OCI-LY1 (cell line): ENCODE measurements at regions not wholly inside any gene's neighbourhood (a gene's known extent, or its start where the extent isn't known, plus 50 kb on each side); places are given as distances from the start of the nearest gene placed in this dataset.

ENCODE experiments used
- H2AFZ ChIP-seq: fragments of 200-600 bp; sonication (generic), shearing (Covaris generic); 2 replicates; pipeline ENCODE4 v1.6.0; 2014; ENCODE audit warnings: antibody characterized with exemption, mild to moderate bottlenecking, low read length
- H3F3A ChIP-seq: fragments of 200-600 bp; sonication (generic), shearing (Covaris generic); 2 replicates; pipeline ENCODE4 v1.6.0; 2014; ENCODE audit warnings: mild to moderate bottlenecking, antibody characterized with exemption, low read length, moderate library complexity; ENCODE audit not compliant: insufficient read depth
- H3K27ac ChIP-seq: fragments of 200-600 bp; sonication (generic); 2 replicates; pipeline ENCODE4 v1.5.1; 2014; ENCODE audit warnings: low read length, mixed run types, mild to moderate bottlenecking, low read depth; ENCODE audit not compliant: poor library complexity, severe bottlenecking
- H3K27me3 ChIP-seq: fragments of 200-600 bp; sonication (generic); 2 replicates; pipeline ENCODE4 v1.6.0; 2014; ENCODE audit warnings: antibody characterized with exemption, mild to moderate bottlenecking, low read length, moderate library complexity; ENCODE audit not compliant: insufficient read depth
- H3K36me3 ChIP-seq: fragments of 200-600 bp; sonication (generic); 2 replicates; pipeline ENCODE4 v1.6.1; 2014; ENCODE audit warnings: mild to moderate bottlenecking, antibody characterized with exemption, low read length, moderate library complexity, mixed read lengths; ENCODE audit not compliant: insufficient read depth
- H3K4me1 ChIP-seq: fragments of 200-600 bp; sonication (generic); 2 replicates; pipeline ENCODE4 v1.5.1; 2014; ENCODE audit warnings: mild to moderate bottlenecking, low read length, moderate library complexity; ENCODE audit not compliant: insufficient read depth, severe bottlenecking
- H3K4me2 ChIP-seq: fragments of 200-600 bp; sonication (generic), shearing (Covaris generic); 2 replicates; pipeline ENCODE4 v1.6.1; 2014; ENCODE audit warnings: low read length
- H3K4me3 ChIP-seq: fragments of 200-600 bp; sonication (generic); 2 replicates; pipeline ENCODE4 v1.5.1; 2014; ENCODE audit warnings: low read length, low read depth, mild to moderate bottlenecking, mixed read lengths; ENCODE audit not compliant: poor library complexity, severe bottlenecking
- H3K79me2 ChIP-seq: fragments of 200-600 bp; shearing (Covaris generic); 2 replicates; pipeline ENCODE4 v1.6.1; 2016; ENCODE audit warnings: mixed run types, low read length, mixed read lengths; ENCODE audit not compliant: insufficient read depth
- H3K9ac ChIP-seq: fragments of 200-600 bp; sonication (generic), shearing (Covaris generic); 2 replicates; pipeline ENCODE4 v1.6.1; 2014; ENCODE audit warnings: mild to moderate bottlenecking, low read length, mixed read lengths
- H3K9me2 ChIP-seq: fragments of 200-600 bp; sonication (generic), shearing (Covaris generic); 2 replicates; pipeline ENCODE4 v1.6.1; 2014; ENCODE audit warnings: low read depth, mild to moderate bottlenecking, low read length, mixed read lengths
- H3K9me3 ChIP-seq: fragments of 200-600 bp; shearing (Covaris generic); 2 replicates; pipeline ENCODE4 v1.6.1; 2014; ENCODE audit warnings: low read length, mixed read lengths
- H4K20me1 ChIP-seq: fragments of 200-600 bp; sonication (generic), shearing (Covaris generic); 2 replicates; pipeline ENCODE4 v1.6.0; 2016; ENCODE audit warnings: mild to moderate bottlenecking, low read length; ENCODE audit not compliant: insufficient read depth
- EZH2 ChIP-seq: fragments of 200-600 bp; sonication (generic), shearing (Covaris generic); IDR thresholded peaks from 2 replicates; pipeline ENCODE4 v1.8.0; 2017; ENCODE audit warnings: borderline replicate concordance, mixed run types, mild to moderate bottlenecking, antibody characterized with exemption, low read length, moderate library complexity, mixed read lengths
- TF ChIP-seq, protein P1 (sequence below): fragments of 200-600 bp; sonication (generic), shearing (Covaris generic); IDR thresholded peaks from 2 replicates; pipeline ENCODE4 v1.5.1; 2017; ENCODE audit warnings: mild to moderate bottlenecking, antibody characterized with exemption, low read length, moderate library complexity, mixed read lengths

DNA sequence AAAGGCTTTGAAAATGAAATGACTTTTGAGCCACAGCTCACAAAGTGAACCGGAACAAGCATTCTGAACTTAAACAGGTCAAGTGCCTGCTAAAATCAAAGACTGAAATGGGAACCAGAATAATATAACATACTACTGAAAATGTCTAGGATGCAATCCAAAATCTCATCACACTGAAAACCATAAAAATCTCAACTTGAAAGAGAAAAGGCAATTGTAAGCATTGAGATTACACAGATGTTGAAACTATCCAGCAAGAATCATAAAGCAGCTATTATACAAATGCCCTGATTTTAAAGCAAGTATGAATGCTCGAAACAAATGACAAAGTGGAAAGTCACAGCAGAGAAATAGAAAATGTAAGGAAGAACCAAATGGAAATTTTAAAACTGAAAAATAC lies 211.5 kb upstream of the GAS1 start:
- Histone ChIP-seq H3K9me2 (no peaks in the 10 kb centered on the region), H3F3A (no peaks in the 10 kb centered on the region), H3K9me3 (no peaks in the 10 kb centered on the region), H3K27me3 (no peaks in the 10 kb centered on the region), H3K4me2 (no peak overlapping the region), H3K79me2 (no peaks in the 10 kb centered on the region), H2AFZ (no peak overlapping the region), H3K36me3 (no peaks in the 10 kb centered on the region), H3K4me3 (no peak overlapping the region), H3K27ac (no peak overlapping the region), H3K4me1 (no peaks in the 10 kb centered on the region), H4K20me1 (no peaks in the 10 kb centered on the region), H3K9ac (no peak overlapping the region)
- TF ChIP-seq EZH2: no peak
- TF ChIP-seq, protein P1, sequence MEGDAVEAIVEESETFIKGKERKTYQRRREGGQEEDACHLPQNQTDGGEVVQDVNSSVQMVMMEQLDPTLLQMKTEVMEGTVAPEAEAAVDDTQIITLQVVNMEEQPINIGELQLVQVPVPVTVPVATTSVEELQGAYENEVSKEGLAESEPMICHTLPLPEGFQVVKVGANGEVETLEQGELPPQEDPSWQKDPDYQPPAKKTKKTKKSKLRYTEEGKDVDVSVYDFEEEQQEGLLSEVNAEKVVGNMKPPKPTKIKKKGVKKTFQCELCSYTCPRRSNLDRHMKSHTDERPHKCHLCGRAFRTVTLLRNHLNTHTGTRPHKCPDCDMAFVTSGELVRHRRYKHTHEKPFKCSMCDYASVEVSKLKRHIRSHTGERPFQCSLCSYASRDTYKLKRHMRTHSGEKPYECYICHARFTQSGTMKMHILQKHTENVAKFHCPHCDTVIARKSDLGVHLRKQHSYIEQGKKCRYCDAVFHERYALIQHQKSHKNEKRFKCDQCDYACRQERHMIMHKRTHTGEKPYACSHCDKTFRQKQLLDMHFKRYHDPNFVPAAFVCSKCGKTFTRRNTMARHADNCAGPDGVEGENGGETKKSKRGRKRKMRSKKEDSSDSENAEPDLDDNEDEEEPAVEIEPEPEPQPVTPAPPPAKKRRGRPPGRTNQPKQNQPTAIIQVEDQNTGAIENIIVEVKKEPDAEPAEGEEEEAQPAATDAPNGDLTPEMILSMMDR: no peak

DNA sequence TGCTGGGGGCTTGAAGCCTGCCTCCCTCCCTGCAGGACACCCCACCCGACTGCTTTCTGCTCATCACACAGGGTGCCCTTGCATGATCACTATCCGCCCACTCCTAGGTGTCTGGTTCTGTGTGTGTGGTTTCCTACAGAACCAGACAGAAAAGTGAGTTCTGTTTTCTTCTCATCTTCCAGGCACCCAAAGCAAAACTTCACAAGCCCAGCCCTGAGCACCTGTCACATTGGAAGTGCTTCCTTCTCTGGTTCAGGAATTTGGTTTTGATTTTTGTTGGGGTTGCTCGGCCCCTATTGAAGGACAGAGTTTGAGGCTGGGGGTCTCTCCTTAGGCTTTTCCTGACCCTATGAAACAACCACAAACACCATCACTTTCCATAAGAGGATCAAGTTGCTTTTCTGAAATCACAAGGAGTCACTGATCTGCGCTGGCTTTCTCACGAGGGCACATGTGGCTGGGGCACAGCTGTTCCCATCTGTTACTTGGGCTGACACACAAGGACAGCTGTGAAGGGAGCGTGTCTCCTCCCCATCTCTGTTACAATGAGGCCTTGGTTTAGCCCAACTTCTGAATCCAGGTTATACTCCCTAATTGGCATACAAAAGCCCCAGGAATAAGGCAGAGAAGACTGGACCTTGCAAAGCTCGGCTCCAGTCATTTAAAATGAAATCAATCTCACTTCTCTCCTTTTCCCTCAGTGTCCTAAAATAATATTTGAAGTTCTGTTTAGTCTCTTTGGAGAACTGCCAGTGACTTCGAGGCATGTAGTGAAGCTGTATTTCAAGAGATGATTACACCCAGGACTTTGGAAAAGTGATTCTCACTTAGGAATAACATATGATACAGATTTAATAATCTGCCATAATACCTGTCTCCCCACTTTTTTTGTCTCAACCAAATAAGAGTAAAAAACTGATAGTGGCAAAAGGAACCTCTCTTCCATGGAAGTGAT lies 213.1 kb upstream of the GAS1 start:
- H3K4me1 ChIP-seq: no peaks in the 10 kb centered on the region
- TF ChIP-seq, protein P1: no peak
- no peak for TF ChIP-seq EZH2
- H4K20me1 ChIP-seq: no peaks in the 10 kb centered on the region
- H3K79me2 ChIP-seq: no peaks in the 10 kb centered on the region
- no peak overlapping the region for H3K4me3 ChIP-seq
- no peak overlapping the region for H2AFZ ChIP-seq
- no peaks in the 10 kb centered on the region for H3K9me2 ChIP-seq
- no peak overlapping the region for H3K27ac ChIP-seq
- H3K4me2 ChIP-seq: no peak overlapping the region
- H3K27me3 ChIP-seq: no peaks in the 10 kb centered on the region
- no peak overlapping the region for H3K9ac ChIP-seq
- no peaks in the 10 kb centered on the region for H3F3A ChIP-seq
- no peaks in the 10 kb centered on the region for H3K9me3 ChIP-seq
- no peaks in the 10 kb centered on the region for H3K36me3 ChIP-seq

DNA sequence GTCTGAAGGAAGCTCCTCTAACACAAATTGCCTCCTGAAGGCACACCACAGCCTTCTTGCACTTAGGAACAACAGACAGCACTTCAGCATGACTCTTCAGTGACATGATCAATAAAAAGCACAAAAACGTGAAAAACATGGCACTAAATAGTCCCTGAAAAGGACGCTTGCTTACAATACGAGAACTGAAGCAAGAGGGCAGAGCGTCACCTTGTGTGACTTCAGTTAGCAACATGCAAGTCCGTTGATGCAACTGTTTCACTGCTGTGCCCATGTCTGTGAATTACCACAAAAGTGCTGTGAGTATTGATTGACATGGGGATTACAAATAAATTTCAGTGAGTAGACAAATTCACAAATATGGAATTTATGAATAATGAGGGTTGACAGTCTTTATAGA lies 219.9 kb upstream of the GAS1 start:
- H3K9ac ChIP-seq: no peak overlapping the region
- no peaks in the 10 kb centered on the region for H3K79me2 ChIP-seq

More for the DNA sequence above, 219.9 kb upstream of the GAS1 start:
- H3K4me1 ChIP-seq: no peaks in the 10 kb centered on the region
- no peak overlapping the region for H3K27ac ChIP-seq
- no peak for TF ChIP-seq EZH2
- TF ChIP-seq, protein P1: no peak
- no peaks in the 10 kb centered on the region for H4K20me1 ChIP-seq
- no peak overlapping the region for H3K4me2 ChIP-seq
- H3F3A ChIP-seq: no peaks in the 10 kb centered on the region
- H3K9me3 ChIP-seq: no peaks in the 10 kb centered on the region
- no peaks in the 10 kb centered on the region for H3K27me3 ChIP-seq
- no peaks in the 10 kb centered on the region for H3K9me2 ChIP-seq
- no peak overlapping the region for H3K4me3 ChIP-seq
- no peak overlapping the region for H2AFZ ChIP-seq
- no peaks in the 10 kb centered on the region for H3K36me3 ChIP-seq
